Stimulated activated naive B cell treated with anti-CD40 and anti-IgM and Interleukin-4, amounts not matched to agents 10 μg/mL and 1 μg/mL and 100 μg/mL, for 72 hours (primary cell): ENCODE measurements at regions not wholly inside any gene's neighbourhood (a gene's known extent, or its start where the extent isn't known, plus 50 kb on each side); places are given as distances from the start of the nearest gene placed in this dataset.

ENCODE experiments used
- ATAC-seq, 2 donors: fragments of 150-1000 bp; cut with Tn5 transposase; replicated peaks; 2 replicates each; pipeline ENCODE4 v1.10.0; 2021; ENCODE audit warnings: moderate library complexity in 1 of 2
- DNase-seq: peaks from one replicate; pipeline ENCODE4 v3.0.0; 2021
- H3K27ac Mint-ChIP-seq: one replicate; pipeline ENCODE4 v1.8.0; 2022; ENCODE audit warnings: mild to moderate bottlenecking, mixed read lengths
- H3K27me3 Mint-ChIP-seq, 2 donors: one replicate each; pipeline ENCODE4 v1.8.0; 2022; ENCODE audit warnings: mixed read lengths in 2 of 2
- H3K36me3 Mint-ChIP-seq, 2 donors: one replicate each; pipeline ENCODE4 v1.8.0; 2022; ENCODE audit warnings: mixed read lengths in 2 of 2, mild to moderate bottlenecking in 1 of 2
- H3K4me1 Mint-ChIP-seq, 2 donors: one replicate each; pipeline ENCODE4 v1.8.0; 2022; ENCODE audit warnings: mixed read lengths in 2 of 2, mild to moderate bottlenecking in 1 of 2
- H3K4me3 Mint-ChIP-seq, 2 donors: one replicate each; pipeline ENCODE4 v1.8.0; 2022; ENCODE audit warnings: mild to moderate bottlenecking in 2 of 2, mixed read lengths in 2 of 2, moderate library complexity in 1 of 2
- H3K9me3 Mint-ChIP-seq, 2 donors: one replicate each; pipeline ENCODE4 v1.8.0; 2022; ENCODE audit warnings: mixed read lengths in 2 of 2, mild to moderate bottlenecking in 1 of 2

- ATAC-seq, result no peak
These were observed 210.6 kb upstream of the AGAP1 start for GRCh38 chr2:235283246-235283645.

GRCh38 chr2:235286622-235287374 is 207.0 kb upstream of the AGAP1 start:
- Mint-ChIP-seq H3K4me1 (no peaks in the 10 kb centered on the region), H3K36me3 (no peaks in the 10 kb centered on the region), H3K9me3 (peaks cover 3% of the 10 kb centered on the region in 2 donors), H3K4me3 (no peak overlapping the region), H3K27ac (no peak overlapping the region), H3K27me3 (peaks cover 7 to 43% of the 10 kb centered on the region in 2 donors)
- DNase-seq (no peak), ATAC-seq (no peak)

More at GRCh38 chr2:235283246-235283645, 210.6 kb upstream of the AGAP1 start:
- DNase-seq, result no peak
- Mint-ChIP-seq H3K36me3 (no peaks in the 10 kb centered on the region), H3K27ac (no peak overlapping the region), H3K27me3 (peaks cover 8 to 36% of the 10 kb centered on the region in 2 donors), H3K9me3 (peaks cover 3 to 8% of the 10 kb centered on the region in 2 donors), H3K4me1 (no peaks in the 10 kb centered on the region), H3K4me3 (no peak overlapping the region)

- peaks cover 2 to 3% of the 10 kb centered on the region in 2 donors for H3K9me3 Mint-ChIP-seq
- H3K27me3 Mint-ChIP-seq, result peaks cover 8 to 43% of the 10 kb centered on the region in 2 donors
- H3K27ac Mint-ChIP-seq, result no peak overlapping the region
- H3K36me3 Mint-ChIP-seq, result no peaks in the 10 kb centered on the region
- H3K4me1 Mint-ChIP-seq, result no peaks in the 10 kb centered on the region
- ATAC-seq (no peak), DNase-seq (no peak)
- H3K4me3 Mint-ChIP-seq, result no peak overlapping the region
These were observed 206.5 kb upstream of the AGAP1 start for GRCh38 chr2:235287375-235287733.

- Mint-ChIP-seq H3K27me3 (peaks cover 10 to 32% of the 10 kb centered on the region in 2 donors), H3K4me3 (no peak overlapping the region), H3K9me3 (no peaks in the 10 kb centered on the region), H3K36me3 (no peaks in the 10 kb centered on the region), H3K27ac (no peak overlapping the region), H3K4me1 (no peaks in the 10 kb centered on the region)
- no peak for ATAC-seq
- DNase-seq, result no peak
These were observed 202.4 kb upstream of the AGAP1 start for GRCh38 chr2:235291461-235291860.

- ATAC-seq, result no peak
- no peak overlapping the region for H3K27ac Mint-ChIP-seq
- H3K27me3 Mint-ChIP-seq, result peaks cover 10 to 24% of the 10 kb centered on the region in 2 donors
These were observed 200.8 kb upstream of the AGAP1 start for GRCh38 chr2:235293061-235293460.

GRCh38 chr2:235295831-235296230 is 198.0 kb upstream of the AGAP1 start:
- no peak overlapping the region for H3K4me3 Mint-ChIP-seq
- no peak overlapping the region for H3K27ac Mint-ChIP-seq
- peaks cover 12 to 15% of the 10 kb centered on the region in 2 donors for H3K27me3 Mint-ChIP-seq

More at GRCh38 chr2:235293061-235293460, 200.8 kb upstream of the AGAP1 start:
- Mint-ChIP-seq H3K36me3 (no peaks in the 10 kb centered on the region), H3K9me3 (peaks cover 3 to 6% of the 10 kb centered on the region in 2 donors), H3K4me1 (no peaks in the 10 kb centered on the region), H3K4me3 (no peak overlapping the region)
- DNase-seq, result no peak

GRCh38 chr2:235300368-235301201 is 193.3 kb upstream of the AGAP1 start:
- Mint-ChIP-seq H3K27ac (no peak overlapping the region), H3K4me1 (no peaks in the 10 kb centered on the region), H3K9me3 (peaks cover 6% of the 10 kb centered on the region in 2 donors), H3K4me3 (no peak overlapping the region), H3K36me3 (no peaks in the 10 kb centered on the region), H3K27me3 (peaks cover 28 to 36% of the 10 kb centered on the region in 2 donors)
- DNase-seq, result no peak
- ATAC-seq, result no peak

More at GRCh38 chr2:235295831-235296230, 198.0 kb upstream of the AGAP1 start:
- DNase-seq, result no peak
- Mint-ChIP-seq H3K9me3 (peaks cover 3 to 6% of the 10 kb centered on the region in 2 donors), H3K36me3 (no peaks in the 10 kb centered on the region), H3K4me1 (no peaks in the 10 kb centered on the region)
- ATAC-seq, result no peak

GRCh38 chr2:235301202-235302076 is 192.4 kb upstream of the AGAP1 start:
- no peak for ATAC-seq
- H3K9me3 Mint-ChIP-seq, result peaks cover 8 to 9% of the 10 kb centered on the region in 2 donors
- no peak for DNase-seq
- H3K27ac Mint-ChIP-seq, result no peak overlapping the region
- no peaks in the 10 kb centered on the region for H3K4me1 Mint-ChIP-seq
- no peak overlapping the region for H3K4me3 Mint-ChIP-seq
- peaks cover 27 to 38% of the 10 kb centered on the region in 2 donors for H3K27me3 Mint-ChIP-seq
- H3K36me3 Mint-ChIP-seq, result no peaks in the 10 kb centered on the region

GRCh38 chr2:235302263-235302662 is 191.6 kb upstream of the AGAP1 start:
- H3K4me1 Mint-ChIP-seq, result no peaks in the 10 kb centered on the region
- ATAC-seq, result no peak
- H3K36me3 Mint-ChIP-seq, result no peaks in the 10 kb centered on the region
- no peak overlapping the region for H3K4me3 Mint-ChIP-seq
- H3K27me3 Mint-ChIP-seq, result peaks cover 28 to 38% of the 10 kb centered on the region in 2 donors
- peaks cover 7 to 9% of the 10 kb centered on the region in 2 donors for H3K9me3 Mint-ChIP-seq
- no peak overlapping the region for H3K27ac Mint-ChIP-seq
- DNase-seq, result no peak

GRCh38 chr2:235303499-235304291 is 190.1 kb upstream of the AGAP1 start:
- H3K36me3 Mint-ChIP-seq, result no peaks in the 10 kb centered on the region
- DNase-seq (no peak), ATAC-seq (no peak)
- peaks cover 32 to 43% of the 10 kb centered on the region in 2 donors for H3K27me3 Mint-ChIP-seq
- peaks cover 4 to 7% of the 10 kb centered on the region in 2 donors for H3K9me3 Mint-ChIP-seq
- H3K27ac Mint-ChIP-seq, result no peak overlapping the region
- H3K4me1 Mint-ChIP-seq, result no peaks in the 10 kb centered on the region
- no peak overlapping the region for H3K4me3 Mint-ChIP-seq

GRCh38 chr2:235305678-235306077 is 188.2 kb upstream of the AGAP1 start:
- H3K9me3 Mint-ChIP-seq, result peaks cover 4 to 7% of the 10 kb centered on the region in 2 donors
- H3K4me1 Mint-ChIP-seq, result no peaks in the 10 kb centered on the region
- DNase-seq (no peak), ATAC-seq (no peak)
- no peaks in the 10 kb centered on the region for H3K36me3 Mint-ChIP-seq
- H3K27me3 Mint-ChIP-seq, result peaks cover 29 to 43% of the 10 kb centered on the region in 2 donors
- no peak overlapping the region for H3K4me3 Mint-ChIP-seq
- H3K27ac Mint-ChIP-seq, result no peak overlapping the region

GRCh38 chr2:235311044-235311443 is 182.8 kb upstream of the AGAP1 start:
- H3K4me3 Mint-ChIP-seq, result no peak overlapping the region
- peaks cover 18 to 23% of the 10 kb centered on the region in 2 donors for H3K27me3 Mint-ChIP-seq
- DNase-seq, result no peak
- no peaks in the 10 kb centered on the region for H3K4me1 Mint-ChIP-seq
- peaks cover 4 to 8% of the 10 kb centered on the region in 2 donors for H3K9me3 Mint-ChIP-seq
- H3K27ac Mint-ChIP-seq, result no peak overlapping the region
- no peaks in the 10 kb centered on the region for H3K36me3 Mint-ChIP-seq
- no peak for ATAC-seq

GRCh38 chr2:235312571-235312970 is 181.3 kb upstream of the AGAP1 start:
- Mint-ChIP-seq H3K27me3 (peaks cover 14 to 23% of the 10 kb centered on the region in 2 donors), H3K27ac (no peak overlapping the region), H3K4me3 (no peak overlapping the region), H3K4me1 (no peaks in the 10 kb centered on the region), H3K9me3 (peaks cover 0 to 6% of the 10 kb centered on the region in 2 donors), H3K36me3 (no peaks in the 10 kb centered on the region)
- ATAC-seq, result no peak
- no peak for DNase-seq
